ENCODE measurements at regions not wholly inside any gene's neighbourhood (a gene's known extent, or its start where the extent isn't known, plus 50 kb on each side); places are given as distances from the start of the nearest gene placed in this dataset.

DNA sequence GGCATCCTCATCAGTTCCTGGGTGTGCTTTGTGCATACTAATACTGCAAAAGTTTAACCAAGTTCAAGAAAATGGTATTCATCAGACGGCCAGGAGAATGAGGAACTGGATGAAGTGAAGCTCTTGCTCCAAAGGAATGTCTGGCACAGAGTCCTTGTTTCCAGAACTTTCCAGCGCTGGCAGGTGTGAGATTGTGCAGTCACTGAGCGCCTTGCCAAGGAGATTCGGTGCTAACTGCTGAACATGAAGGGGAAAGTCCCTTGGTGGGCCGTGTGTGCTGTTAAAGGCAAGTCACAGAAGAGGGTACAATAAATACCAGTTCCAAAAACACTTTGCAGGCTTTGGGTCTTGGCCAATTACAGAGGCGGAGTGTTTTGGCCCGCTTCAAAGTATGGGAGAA lies 262.3 kb upstream of the SOX4 start:
- peak in 2 of 3 donors; percentile 25 to 38 for TF ChIP-seq POLR2AphosphoS5 (IDR thresholded peaks at IDR 0.05)
- no peak for TF ChIP-seq EP300 (IDR thresholded peaks at IDR 0.05)
